Caco-2 (cell line): ENCODE measurements at regions not wholly inside any gene's neighbourhood (a gene's known extent, or its start where the extent isn't known, plus 50 kb on each side); places are given as distances from the start of the nearest gene placed in this dataset.

ENCODE experiments used
- BruUV-seq: library from RNA; stranded (reverse); fragments of 400-500 nt; replicated peaks from 2 replicates; lab custom pipeline; 2021; lab: Mats Ljungman, UMichigan
- CTCF ChIA-PET: fragments of 300-600 bp; sonication (Branson Sonifier 250); formaldehyde crosslinking; loops from one replicate; lab custom pipeline; 2022; ENCODE audit warnings: antibody characterized with exemption; lab: Charles Lee
- POLR2A ChIA-PET: fragments of 300-600 bp; sonication (Branson Sonifier 250); formaldehyde crosslinking; loops from one replicate; lab custom pipeline; 2022; ENCODE audit warnings: antibody characterized with exemption; lab: Charles Lee
- DNase-seq, 2 experiments: peaks; one replicate each; pipeline versions ENCODE4 v3.0.0 to v3.0.0-alpha.2; 2020 to 2022
- H3K27me3 ChIP-seq: replicated peaks from 2 replicates; pipeline ENCODE4 v1.6.0; 2011; ENCODE audit warnings: low read length; ENCODE audit not compliant: control insufficient read depth, insufficient read depth
- H3K36me3 ChIP-seq: 2 replicates; pipeline ENCODE4 v1.5.1; 2011; ENCODE audit warnings: low read length; ENCODE audit not compliant: control insufficient read depth, insufficient read depth
- H3K4me1 ChIP-seq: fragments of 250-450 bp; sonication (Bioruptor Pico); 2 replicates; pipeline ENCODE4 v1.5.1; 2020; ENCODE audit warnings: mild to moderate bottlenecking
- H3K4me3 ChIP-seq: 2 replicates; pipeline ENCODE4 v1.5.1; 2011; ENCODE audit warnings: low read depth, mild to moderate bottlenecking, control low read depth, low read length
- H3K9me3 ChIP-seq: fragments of 250-450 bp; sonication (Bioruptor Pico); 2 replicates; pipeline ENCODE4 v1.5.1; 2020; ENCODE audit warnings: mild to moderate bottlenecking, moderate library complexity
- H3K27ac Mint-ChIP-seq: one replicate; pipeline ENCODE4 v1.8.0; 2022; ENCODE audit warnings: mixed read lengths; ENCODE audit not compliant: unreplicated experiment
- H3K27me3 Mint-ChIP-seq: one replicate; pipeline ENCODE4 v1.8.0; 2022; ENCODE audit warnings: mixed read lengths; ENCODE audit not compliant: insufficient read depth, unreplicated experiment
- H3K36me3 Mint-ChIP-seq: one replicate; pipeline ENCODE4 v1.8.0; 2022; ENCODE audit warnings: mild to moderate bottlenecking, mixed read lengths; ENCODE audit not compliant: insufficient read depth, unreplicated experiment
- H3K4me1 Mint-ChIP-seq: one replicate; pipeline ENCODE4 v1.8.0; 2022; ENCODE audit warnings: low read depth, mixed read lengths; ENCODE audit not compliant: unreplicated experiment
- H3K4me3 Mint-ChIP-seq: one replicate; pipeline ENCODE4 v1.8.0; 2022; ENCODE audit warnings: mild to moderate bottlenecking, moderate library complexity, mixed read lengths; ENCODE audit not compliant: unreplicated experiment
- H3K9me3 Mint-ChIP-seq: one replicate; pipeline ENCODE4 v1.8.0; 2022; ENCODE audit warnings: mixed read lengths; ENCODE audit not compliant: unreplicated experiment
- CTCF ChIP-seq, 2 experiments: fragments of 200-600 bp in 1 of 2; IDR thresholded peaks; 1 replicate in 1 of 2; 2 replicates in 1 of 2; pipeline versions ENCODE4 v1.5.1 to v1.8.0; 2011 to 2022; ENCODE audit warnings: antibody characterized with exemption in 1 of 2, control low read depth in 1 of 2, inconsistent platforms in 1 of 2, low read depth in 1 of 2, low read length in 1 of 2, mild to moderate bottlenecking in 1 of 2, moderate library complexity in 1 of 2; ENCODE audit not compliant: insufficient read depth in 1 of 2, severe bottlenecking in 1 of 2, unreplicated experiment in 1 of 2
- intact Hi-C: fragments of 100-400 bp; cut with micrococcal nuclease; formaldehyde crosslinking; loops from one replicate; pipeline ENCODE4 v1.10.0; 2022; ENCODE audit not compliant: unreplicated experiment

GRCh38 chr9:85332487-85332886 is 409.3 kb downstream of the AGTPBP1 start:
- H3K4me3 Mint-ChIP-seq = no peak overlapping the region
- Histone ChIP-seq H3K27me3 (no peaks in the 10 kb centered on the region), H3K36me3 (no peaks in the 10 kb centered on the region), H3K9me3 (no peaks in the 10 kb centered on the region), H3K4me3 (no peak overlapping the region), H3K4me1 (no peaks in the 10 kb centered on the region)
- no TSS peak for BruUV-seq
- H3K36me3 Mint-ChIP-seq = no peaks in the 10 kb centered on the region
- H3K4me1 Mint-ChIP-seq = no peaks in the 10 kb centered on the region
- POLR2A ChIA-PET = no interaction called here
- no peak overlapping the region for H3K27ac Mint-ChIP-seq
- peak in 1 of 2 experiments; percentile 16 for DNase-seq
- no peaks in the 10 kb centered on the region for H3K27me3 Mint-ChIP-seq
- H3K9me3 Mint-ChIP-seq = no peaks in the 10 kb centered on the region
- CTCF ChIA-PET = interaction anchor here (0.7 kb wide), 1 partner anchor 358 kb away, joined by 3 read pairs; no protein-coding TSS in a partner anchor
- intact Hi-C loops = no loop called here
- TF ChIP-seq CTCF (IDR thresholded peaks at IDR 0.05; ENCODE audit: insufficient read depth in 1 of 2, low read depth in 1 of 2, low read length in 1 of 2, severe bottlenecking in 1 of 2, unreplicated experiment in 1 of 2) = peak; percentile 28 to 46

- no peak for DNase-seq
- Mint-ChIP-seq H3K9me3 (no peaks in the 10 kb centered on the region), H3K27me3 (peaks cover 5% of the 10 kb centered on the region), H3K4me3 (no peak overlapping the region), H3K36me3 (no peaks in the 10 kb centered on the region), H3K4me1 (no peaks in the 10 kb centered on the region), H3K27ac (no peak overlapping the region)
- H3K9me3 ChIP-seq = no peaks in the 10 kb centered on the region
- BruUV-seq = no TSS peak
- H3K27me3 ChIP-seq = no peaks in the 10 kb centered on the region
- CTCF ChIA-PET = no interaction called here
- no peak overlapping the region for H3K4me3 ChIP-seq
- no peaks in the 10 kb centered on the region for H3K36me3 ChIP-seq
- H3K4me1 ChIP-seq = no peaks in the 10 kb centered on the region
- POLR2A ChIA-PET = no interaction called here
- intact Hi-C loops = no loop called here
- TF ChIP-seq CTCF (IDR thresholded peaks at IDR 0.05; ENCODE audit: insufficient read depth in 1 of 2, low read depth in 1 of 2, low read length in 1 of 2, severe bottlenecking in 1 of 2, unreplicated experiment in 1 of 2) = no peak
Observed at GRCh38 chr9:85331626-85332025, 410.1 kb downstream of the AGTPBP1 start.

GRCh38 chr9:85322592-85322991 is 419.2 kb downstream of the AGTPBP1 start:
- intact Hi-C loops = no loop called here
- no TSS peak for BruUV-seq
- Mint-ChIP-seq H3K36me3 (no peaks in the 10 kb centered on the region), H3K4me3 (no peak overlapping the region), H3K4me1 (no peaks in the 10 kb centered on the region), H3K27me3 (peaks cover 7% of the 10 kb centered on the region), H3K9me3 (no peaks in the 10 kb centered on the region), H3K27ac (no peak overlapping the region)
- Histone ChIP-seq H3K4me3 (no peak overlapping the region), H3K36me3 (no peaks in the 10 kb centered on the region), H3K4me1 (no peaks in the 10 kb centered on the region), H3K9me3 (no peaks in the 10 kb centered on the region), H3K27me3 (no peaks in the 10 kb centered on the region)
- POLR2A ChIA-PET = no interaction called here
- DNase-seq = no peak
- TF ChIP-seq CTCF (IDR thresholded peaks at IDR 0.05; ENCODE audit: insufficient read depth in 1 of 2, low read depth in 1 of 2, low read length in 1 of 2, severe bottlenecking in 1 of 2, unreplicated experiment in 1 of 2) = no peak
- CTCF ChIA-PET = no interaction called here
